Choroid plexus epithelial cell (primary cell): ENCODE measurements at regions not wholly inside any gene's neighbourhood (a gene's known extent, or its start where the extent isn't known, plus 50 kb on each side); places are given as distances from the start of the nearest gene placed in this dataset.

Source experiments
- DNase-seq: peaks from one replicate; pipeline ENCODE4 v3.0.0-alpha.2; 2010; ENCODE audit warnings: low read depth
- H3K4me3 ChIP-seq: 2 replicates; pipeline ENCODE4 v1.5.1; 2011; ENCODE audit warnings: low read depth, mild to moderate bottlenecking, control low read depth, low read length, moderate library complexity
- CTCF ChIP-seq: conservative IDR thresholded peaks from 2 replicates; pipeline ENCODE4 v1.5.1; 2011; ENCODE audit warnings: low read depth, mild to moderate bottlenecking, control low read depth, inconsistent platforms, low read length, moderate library complexity

GRCh38 chr4:53929955-53930798 lies 134.2 kb downstream of the CHIC2 start:
- peak; percentile 84 for TF ChIP-seq CTCF
- H3K4me3 ChIP-seq, result no peak overlapping the region
- peak; percentile 94 for DNase-seq

GRCh38 chr4:53929311-53929710 lies 135.1 kb downstream of the CHIC2 start:
- DNase-seq, result peak; percentile 59
- no peak overlapping the region for H3K4me3 ChIP-seq
- no peak for TF ChIP-seq CTCF

- no peak for TF ChIP-seq CTCF
- peak; percentile 91 for DNase-seq
- H3K4me3 ChIP-seq, result no peak overlapping the region
Observed at GRCh38 chr4:53928825-53929224, 135.6 kb downstream of the CHIC2 start.

GRCh38 chr4:53925050-53925605 lies 139.3 kb downstream of the CHIC2 start:
- H3K4me3 ChIP-seq, result no peak overlapping the region
- no peak for TF ChIP-seq CTCF
- no peak for DNase-seq

- DNase-seq, result no peak
- H3K4me3 ChIP-seq, result no peak overlapping the region
- TF ChIP-seq CTCF, result no peak
Observed at GRCh38 chr4:53924333-53925049, 139.9 kb downstream of the CHIC2 start.

GRCh38 chr4:53923921-53924320 lies 140.5 kb downstream of the CHIC2 start:
- no peak for DNase-seq
- no peak for TF ChIP-seq CTCF
- no peak overlapping the region for H3K4me3 ChIP-seq
